Upper lobe of left lung (tissue), 6 donors: ENCODE measurements at regions not wholly inside any gene's neighbourhood (a gene's known extent, or its start where the extent isn't known, plus 50 kb on each side); places are given as distances from the start of the nearest gene placed in this dataset.

Experiments used
- ATAC-seq, 2 donors: fragments of 200-7000 bp; cut with Tn5 transposase; one replicate each; pipeline ENCODE4 v1.9.1; 2022; ENCODE audit warnings: mild to moderate bottlenecking in 2 of 2, moderate library complexity in 2 of 2; ENCODE audit not compliant: low FRiP score in 2 of 2
- DNase-seq, 2 donors: peaks; one replicate each; pipeline ENCODE4 v3.0.0-alpha.2; 2019 to 2020
- H3K27ac ChIP-seq, 4 donors: fragments of 200-600 bp; sonication (generic); one replicate each; pipeline ENCODE4 v1.5.1; 2016 to 2019
- H3K27me3 ChIP-seq, 4 donors: fragments of 200-600 bp; sonication (generic); one replicate each; pipeline ENCODE4 v1.5.1; 2017 to 2019
- H3K36me3 ChIP-seq, 4 donors: fragments of 200-600 bp; sonication (generic); one replicate each; pipeline ENCODE4 v1.5.1; 2016 to 2019
- H3K4me1 ChIP-seq, 4 donors: fragments of 200-600 bp; sonication (generic); one replicate each; pipeline ENCODE4 v1.5.1; 2018 to 2019
- H3K4me3 ChIP-seq, 4 donors: fragments of 200-600 bp; sonication (generic); one replicate each; pipeline ENCODE4 v1.5.1; 2017 to 2019; ENCODE audit warnings: mild to moderate bottlenecking in 2 of 4, moderate library complexity in 1 of 4
- H3K9me3 ChIP-seq, 4 donors: fragments of 200-600 bp; sonication (generic); one replicate each; pipeline ENCODE4 v1.5.1; 2018 to 2019
- CTCF ChIP-seq, 6 experiments: fragments of 450-650 bp in 4 of 6; fragments of 200-600 bp in 2 of 6; sonication (generic) in 2 of 6; IDR thresholded peaks; one replicate each; pipeline ENCODE4 v1.5.1; 2016 to 2019; ENCODE audit warnings: antibody characterized with exemption in 6 of 6
- EP300 ChIP-seq, 4 donors: sonication (generic); formaldehyde crosslinking; IDR thresholded peaks; one replicate each; pipeline ENCODE4 v1.5.1; 2017; ENCODE audit warnings: antibody characterized with exemption in 4 of 4, control low read depth in 2 of 4
- POLR2A ChIP-seq, 4 donors: fragments of 450-650 bp; IDR thresholded peaks; one replicate each; pipeline ENCODE4 v1.5.1; 2016 to 2017; ENCODE audit warnings: antibody characterized with exemption in 4 of 4, mild to moderate bottlenecking in 2 of 4
- POLR2AphosphoS5 ChIP-seq, 2 donors: sonication (generic); formaldehyde crosslinking; IDR thresholded peaks; one replicate each; pipeline ENCODE4 v1.5.1; 2017; ENCODE audit warnings: antibody characterized with exemption in 2 of 2
- WGBS, 2 donors: methylation state at CpG; one replicate each; pipeline ENCODE4 v1.1.5; 2017 to 2018; 5-methylcytosine and 5-hydroxymethylcytosine counted together
- donor health status: DM: no; HTN: no; CAD: no; lungs with moderate emphysema.
- donor health status: DM: no; HTN: yes; CAD: no; lungs with severe emphysema.

- 78 to 86% methylated on average over 2 of the region's 2 CpGs for WGBS, 2 donors
- no peaks in the 10 kb centered on the region for H3K4me1 ChIP-seq
- no peak overlapping the region for H3K4me3 ChIP-seq
- no peak overlapping the region for H3K27ac ChIP-seq
- ATAC-seq, result no peak
- no peaks in the 10 kb centered on the region for H3K36me3 ChIP-seq
- no peak for TF ChIP-seq CTCF (IDR thresholded peaks at IDR 0.05)
- no peak for TF ChIP-seq POLR2A (IDR thresholded peaks at IDR 0.05)
- TF ChIP-seq POLR2AphosphoS5 (IDR thresholded peaks at IDR 0.05), result no peak
- TF ChIP-seq EP300 (IDR thresholded peaks at IDR 0.05), result no peak
- no peaks in the 10 kb centered on the region for H3K27me3 ChIP-seq
- no peaks in the 10 kb centered on the region for H3K9me3 ChIP-seq
- no peak for DNase-seq
Measured at GRCh38 chr16:65744401-65744800, 622.1 kb upstream of the CDH5 start.

GRCh38 chr16:65743558-65743957, 621.7 kb upstream of the CDH11 start:
- ATAC-seq, result no peak
- WGBS, 2 donors, result 74 to 77% methylated on average over 3 of the region's 3 CpGs
- Histone ChIP-seq H3K27ac (no peak overlapping the region), H3K9me3 (no peaks in the 10 kb centered on the region), H3K36me3 (no peaks in the 10 kb centered on the region), H3K4me1 (no peaks in the 10 kb centered on the region), H3K27me3 (no peaks in the 10 kb centered on the region), H3K4me3 (no peak overlapping the region)
- TF ChIP-seq EP300 (IDR thresholded peaks at IDR 0.05) (no peak), POLR2A (IDR thresholded peaks at IDR 0.05) (no peak), POLR2AphosphoS5 (IDR thresholded peaks at IDR 0.05) (no peak), CTCF (IDR thresholded peaks at IDR 0.05) (no peak)
- DNase-seq, result no peak

- no peaks in the 10 kb centered on the region for H3K9me3 ChIP-seq
- no peak for TF ChIP-seq POLR2AphosphoS5 (IDR thresholded peaks at IDR 0.05)
- no peak for TF ChIP-seq POLR2A (IDR thresholded peaks at IDR 0.05)
- TF ChIP-seq CTCF (IDR thresholded peaks at IDR 0.05), result no peak
- no peak for TF ChIP-seq EP300 (IDR thresholded peaks at IDR 0.05)
- H3K27ac ChIP-seq, result no peak overlapping the region
- H3K27me3 ChIP-seq, result no peaks in the 10 kb centered on the region
- H3K36me3 ChIP-seq, result no peaks in the 10 kb centered on the region
- H3K4me1 ChIP-seq, result no peaks in the 10 kb centered on the region
- no peak for DNase-seq
- no peak for ATAC-seq
- H3K4me3 ChIP-seq, result no peak overlapping the region
Measured at GRCh38 chr16:65740711-65741110, 618.8 kb upstream of the CDH11 start.

- no peaks in the 10 kb centered on the region for H3K27me3 ChIP-seq
- peak in 1 of 2 donors; percentile 42 for ATAC-seq
Measured at GRCh38 chr16:65739518-65739917, 617.7 kb upstream of the CDH11 start.

More at GRCh38 chr16:65739518-65739917, 617.7 kb upstream of the CDH11 start:
- no peaks in the 10 kb centered on the region for H3K36me3 ChIP-seq
- no peaks in the 10 kb centered on the region for H3K4me1 ChIP-seq
- H3K27ac ChIP-seq, result no peak overlapping the region
- H3K4me3 ChIP-seq, result no peak overlapping the region
- 50 to 79% methylated on average over 3 of the region's 3 CpGs for WGBS, 2 donors
- no peak for DNase-seq
- TF ChIP-seq POLR2AphosphoS5 (IDR thresholded peaks at IDR 0.05) (no peak), EP300 (IDR thresholded peaks at IDR 0.05) (no peak), POLR2A (IDR thresholded peaks at IDR 0.05) (no peak), CTCF (IDR thresholded peaks at IDR 0.05) (no peak)
- H3K9me3 ChIP-seq, result no peaks in the 10 kb centered on the region
